B cell (primary cell): ENCODE measurements at regions not wholly inside any gene's neighbourhood (a gene's known extent, or its start where the extent isn't known, plus 50 kb on each side); places are given as distances from the start of the nearest gene placed in this dataset.

Source experiments
- ATAC-seq: fragments of 200-7000 bp; cut with Tn5 transposase; one replicate; pipeline ENCODE4 v1.10.0; 2021; ENCODE audit warnings: low read depth, mild to moderate bottlenecking, moderate number of reproducible peaks, moderate library complexity
- CTCF ChIA-PET: fragments of 350-600 bp; sonication (Branson Sonifier 250); formaldehyde crosslinking; loops from one replicate; lab custom pipeline; 2021; ENCODE audit warnings: antibody characterized with exemption, inconsistent platforms; lab: Charles Lee
- POLR2A ChIA-PET: fragments of 350-600 bp; sonication (Branson Sonifier 250); formaldehyde crosslinking; loops from one replicate; lab custom pipeline; 2021; ENCODE audit warnings: antibody characterized with exemption; lab: Charles Lee
- DNase-seq: peaks from one replicate; pipeline ENCODE4 v3.0.0; 2013
- H2AFZ ChIP-seq: 2 replicates; pipeline ENCODE4 v1.6.1; 2012; ENCODE audit warnings: mild to moderate bottlenecking, low read depth, low read length; ENCODE audit not compliant: insufficient read depth, poor library complexity, severe bottlenecking
- H3K27ac ChIP-seq, 2 donors: 1 replicate in 1 of 2; 2 replicates in 1 of 2; pipeline ENCODE4 v1.5.1; 2012 to 2013; ENCODE audit warnings: low read length in 2 of 2, mild to moderate bottlenecking in 2 of 2, moderate library complexity in 1 of 2
- H3K27me3 ChIP-seq, 4 experiments: fragments of 200-600 bp in 1 of 4; sonication (generic) in 1 of 4; replicated peaks in 1 of 4; 1 replicate in 2 of 4; 2 replicates in 2 of 4; pipeline versions ENCODE4 v1.6.1 to v1.7.0; 2013 to 2016; ENCODE audit warnings: low read length in 3 of 4, mild to moderate bottlenecking in 2 of 4, mixed read lengths in 1 of 4, moderate library complexity in 1 of 4; ENCODE audit not compliant: insufficient read depth in 4 of 4, control insufficient read depth in 3 of 4; ENCODE audit errors: control extremely low read depth in 1 of 4
- H3K36me3 ChIP-seq, 2 experiments: replicated peaks in 1 of 2; 1 replicate in 1 of 2; 2 replicates in 1 of 2; pipeline versions ENCODE4 v1.6.1 to v1.7.1; 2013; ENCODE audit warnings: low read length in 1 of 2; ENCODE audit not compliant: insufficient read depth in 2 of 2, control insufficient read depth in 1 of 2; ENCODE audit errors: control extremely low read depth in 1 of 2, extremely low read depth in 1 of 2
- H3K4me1 ChIP-seq, 2 donors: fragments of 200-600 bp in 1 of 2; sonication (generic) in 1 of 2; 1 replicate in 1 of 2; 2 replicates in 1 of 2; pipeline versions ENCODE4 v1.5.1 to v1.6.1; 2013 to 2017; ENCODE audit warnings: low read length in 2 of 2; ENCODE audit not compliant: control insufficient read depth in 2 of 2, insufficient read depth in 2 of 2
- H3K4me2 ChIP-seq: replicated peaks from 2 replicates; pipeline ENCODE3; 2012; ENCODE audit warnings: mild to moderate bottlenecking, low read depth, low read length; ENCODE audit not compliant: poor library complexity, severe bottlenecking
- H3K4me3 ChIP-seq, 5 experiments: fragments of 200-600 bp in 1 of 5; sonication (generic) in 1 of 5; 1 replicate in 3 of 5; 2 replicates in 2 of 5; pipeline versions ENCODE4 v1.5.1 to v1.7.0; 2011 to 2016; ENCODE audit warnings: low read length in 4 of 5, mild to moderate bottlenecking in 4 of 5, low read depth in 2 of 5, control low read depth in 1 of 5, moderate library complexity in 1 of 5; ENCODE audit not compliant: insufficient read depth in 1 of 5; ENCODE audit errors: control extremely low read depth in 1 of 5, extremely low read depth in 1 of 5
- H3K79me2 ChIP-seq: fragments of 200-600 bp; sonication (generic); one replicate; pipeline ENCODE4 v1.6.0; 2016; ENCODE audit warnings: low read length; ENCODE audit not compliant: control insufficient read depth, insufficient read depth
- H3K9ac ChIP-seq: fragments of 200-600 bp; sonication (generic); 2 replicates; pipeline ENCODE4 v1.6.1; 2017; ENCODE audit warnings: mild to moderate bottlenecking, low read length, moderate library complexity
- H3K9me3 ChIP-seq, 3 donors: one replicate each; pipeline versions ENCODE4 v1.6.1 to v1.7.1; 2013; ENCODE audit warnings: low read length in 2 of 3; ENCODE audit not compliant: control insufficient read depth in 2 of 3, insufficient read depth in 1 of 3; ENCODE audit errors: control extremely low read depth in 1 of 3
- H4K20me1 ChIP-seq: 2 replicates; pipeline ENCODE4 v1.6.0; 2012; ENCODE audit warnings: mild to moderate bottlenecking, low read length; ENCODE audit not compliant: insufficient read depth, control insufficient read depth, poor library complexity, severe bottlenecking
- H3K27ac Mint-ChIP-seq: one replicate; pipeline ENCODE4 v1.8.0; 2021; ENCODE audit warnings: mixed read lengths
- H3K27me3 Mint-ChIP-seq: one replicate; pipeline ENCODE4 v1.8.0; 2021; ENCODE audit warnings: mixed read lengths
- H3K4me1 Mint-ChIP-seq: one replicate; pipeline ENCODE4 v1.8.0; 2021; ENCODE audit warnings: mixed read lengths
- H3K4me3 Mint-ChIP-seq: one replicate; pipeline ENCODE4 v1.8.0; 2021; ENCODE audit warnings: mixed read lengths
- H3K9me3 Mint-ChIP-seq: one replicate; pipeline ENCODE4 v1.8.0; 2022; ENCODE audit warnings: mixed read lengths; ENCODE audit not compliant: insufficient read depth
- EZH2 ChIP-seq: IDR thresholded peaks from 2 replicates; pipeline ENCODE4 v1.6.1; 2012; ENCODE audit warnings: borderline replicate concordance, low read depth, mild to moderate bottlenecking, moderate library complexity, low read length; ENCODE audit not compliant: insufficient read depth, poor library complexity, severe bottlenecking
- WGBS: methylation state at CpG from one replicate; pipeline ENCODE4 v1.1.5; 2013; ENCODE audit warnings: missing lambda C conversion rate; ENCODE audit not compliant: insufficient coverage; 5-methylcytosine and 5-hydroxymethylcytosine counted together
- intact Hi-C: fragments of 100-400 bp; cut with micrococcal nuclease; formaldehyde crosslinking; loops from one replicate; pipeline ENCODE4 v1.10.0; 2022
- TF ChIP-seq, protein P1 (sequence below): fragments of 200-600 bp; IDR thresholded peaks from one replicate; pipeline ENCODE4 v1.8.0; 2022; ENCODE audit warnings: antibody characterized with exemption, mild to moderate bottlenecking

- Histone ChIP-seq H3K36me3 (no peaks in the 10 kb centered on the region), H3K9ac (no peak overlapping the region), H3K27ac (no peak overlapping the region), H3K4me2 (no peak overlapping the region), H4K20me1 (no peaks in the 10 kb centered on the region), H3K9me3 (peaks cover 0 to 8% (median 6%) of the 10 kb centered on the region in 3 donors), H3K4me1 (no peaks in the 10 kb centered on the region), H3K79me2 (no peaks in the 10 kb centered on the region), H3K27me3 (peaks cover 0 to 24% (median 2%) of the 10 kb centered on the region in 4 experiments), H3K4me3 (no peak overlapping the region), H2AFZ (no peak overlapping the region)
- no peak overlapping the region for H3K27ac Mint-ChIP-seq
- H3K4me3 Mint-ChIP-seq = no peak overlapping the region
- H3K9me3 Mint-ChIP-seq = peaks cover 4% of the 10 kb centered on the region
- DNase-seq (no peak), ATAC-seq (no peak)
- H3K4me1 Mint-ChIP-seq = no peaks in the 10 kb centered on the region
- ChIA-PET POLR2A (no interaction called here), CTCF (no interaction called here)
- intact Hi-C loops = no loop called here
- peaks cover 25% of the 10 kb centered on the region for H3K27me3 Mint-ChIP-seq
- no peak for TF ChIP-seq EZH2
Observed at GRCh38 chr16:86255966-86256365, 254.4 kb upstream of the FOXF1 start.

DNA sequence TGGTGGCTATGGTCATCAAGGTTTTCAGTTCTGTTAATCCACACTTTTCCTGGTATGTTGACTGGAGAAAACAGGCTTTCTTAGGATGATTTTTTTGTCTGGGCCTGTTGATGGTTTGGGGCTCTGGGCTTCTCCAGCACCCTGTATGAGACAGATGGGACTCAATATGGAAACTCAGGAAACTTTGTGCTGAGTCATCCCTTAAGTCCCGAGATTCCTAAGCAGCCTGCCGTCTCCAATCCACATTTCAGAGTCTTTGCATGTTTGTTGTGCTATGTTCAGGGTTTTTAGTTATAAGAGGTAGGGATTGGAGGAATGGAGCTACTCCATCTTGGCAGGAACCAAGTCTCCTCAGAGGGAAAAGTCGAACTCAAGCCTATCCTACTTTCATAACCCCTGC is 253.3 kb upstream of the FOXF1 start:
- Histone ChIP-seq H3K4me2 (no peak overlapping the region), H3K36me3 (no peaks in the 10 kb centered on the region), H3K9ac (no peak overlapping the region), H4K20me1 (no peaks in the 10 kb centered on the region), H2AFZ (no peak overlapping the region), H3K9me3 (peaks cover 0 to 9% (median 6%) of the 10 kb centered on the region in 3 donors), H3K4me1 (no peaks in the 10 kb centered on the region), H3K27ac (no peak overlapping the region), H3K79me2 (no peaks in the 10 kb centered on the region), H3K27me3 (peaks cover 0 to 26% (median 4%) of the 10 kb centered on the region in 4 experiments), H3K4me3 (no peak overlapping the region)
- CTCF ChIA-PET = no interaction called here
- no peak for ATAC-seq
- TF ChIP-seq, protein P1, sequence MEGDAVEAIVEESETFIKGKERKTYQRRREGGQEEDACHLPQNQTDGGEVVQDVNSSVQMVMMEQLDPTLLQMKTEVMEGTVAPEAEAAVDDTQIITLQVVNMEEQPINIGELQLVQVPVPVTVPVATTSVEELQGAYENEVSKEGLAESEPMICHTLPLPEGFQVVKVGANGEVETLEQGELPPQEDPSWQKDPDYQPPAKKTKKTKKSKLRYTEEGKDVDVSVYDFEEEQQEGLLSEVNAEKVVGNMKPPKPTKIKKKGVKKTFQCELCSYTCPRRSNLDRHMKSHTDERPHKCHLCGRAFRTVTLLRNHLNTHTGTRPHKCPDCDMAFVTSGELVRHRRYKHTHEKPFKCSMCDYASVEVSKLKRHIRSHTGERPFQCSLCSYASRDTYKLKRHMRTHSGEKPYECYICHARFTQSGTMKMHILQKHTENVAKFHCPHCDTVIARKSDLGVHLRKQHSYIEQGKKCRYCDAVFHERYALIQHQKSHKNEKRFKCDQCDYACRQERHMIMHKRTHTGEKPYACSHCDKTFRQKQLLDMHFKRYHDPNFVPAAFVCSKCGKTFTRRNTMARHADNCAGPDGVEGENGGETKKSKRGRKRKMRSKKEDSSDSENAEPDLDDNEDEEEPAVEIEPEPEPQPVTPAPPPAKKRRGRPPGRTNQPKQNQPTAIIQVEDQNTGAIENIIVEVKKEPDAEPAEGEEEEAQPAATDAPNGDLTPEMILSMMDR = no peak
- no peak for TF ChIP-seq EZH2
- POLR2A ChIA-PET = no interaction called here
- no peak for DNase-seq
- intact Hi-C loops = no loop called here
- Mint-ChIP-seq H3K4me1 (no peaks in the 10 kb centered on the region), H3K27ac (no peak overlapping the region), H3K27me3 (peaks cover 30% of the 10 kb centered on the region), H3K4me3 (no peak overlapping the region), H3K9me3 (peaks cover 7% of the 10 kb centered on the region)
- 100% methylated on average over 1 of the region's 3 CpGs for WGBS
